ENCODE measurements at regions not wholly inside any gene's neighbourhood (a gene's known extent, or its start where the extent isn't known, plus 50 kb on each side); places are given as distances from the start of the nearest gene placed in this dataset.

- Histone ChIP-seq H3K27ac (ENCODE audit: low read depth, low read length) (no peak overlapping the region), H3K9me2 (replicated peaks; ENCODE audit: control insufficient read depth, low read length) (no peaks in the 10 kb centered on the region), H3K36me3 (ENCODE audit: control insufficient read depth, low read length) (no peaks in the 10 kb centered on the region), H3K4me2 (ENCODE audit: low read length) (no peak overlapping the region), H3K4me3 (ENCODE audit: low read length) (no peak overlapping the region), H3F3A (ENCODE audit: control insufficient read depth, insufficient read depth) (no peaks in the 10 kb centered on the region), H3K79me2 (ENCODE audit: control insufficient read depth, low read length) (no peaks in the 10 kb centered on the region), H3K9me3 (ENCODE audit: control insufficient read depth, insufficient read depth, low read length) (no peaks in the 10 kb centered on the region), H3K27me3 (ENCODE audit: control insufficient read depth, low read length) (no peaks in the 10 kb centered on the region), H3K4me1 (ENCODE audit: control insufficient read depth, low read length) (no peaks in the 10 kb centered on the region), H4K20me1 (ENCODE audit: control insufficient read depth, insufficient read depth, low read depth, low read length) (no peaks in the 10 kb centered on the region)
- no peak for TF ChIP-seq CTCF (IDR thresholded peaks at IDR 0.05; ENCODE audit: low read depth, low read length, poor library complexity, severe bottlenecking)
- TF ChIP-seq EZH2phosphoT487 (IDR thresholded peaks at IDR 0.05; ENCODE audit: borderline replicate concordance, low read length), result no peak
Measured at GRCh38 chrX:110504947-110505346, 146.3 kb downstream of the RTL9 start.

DNA sequence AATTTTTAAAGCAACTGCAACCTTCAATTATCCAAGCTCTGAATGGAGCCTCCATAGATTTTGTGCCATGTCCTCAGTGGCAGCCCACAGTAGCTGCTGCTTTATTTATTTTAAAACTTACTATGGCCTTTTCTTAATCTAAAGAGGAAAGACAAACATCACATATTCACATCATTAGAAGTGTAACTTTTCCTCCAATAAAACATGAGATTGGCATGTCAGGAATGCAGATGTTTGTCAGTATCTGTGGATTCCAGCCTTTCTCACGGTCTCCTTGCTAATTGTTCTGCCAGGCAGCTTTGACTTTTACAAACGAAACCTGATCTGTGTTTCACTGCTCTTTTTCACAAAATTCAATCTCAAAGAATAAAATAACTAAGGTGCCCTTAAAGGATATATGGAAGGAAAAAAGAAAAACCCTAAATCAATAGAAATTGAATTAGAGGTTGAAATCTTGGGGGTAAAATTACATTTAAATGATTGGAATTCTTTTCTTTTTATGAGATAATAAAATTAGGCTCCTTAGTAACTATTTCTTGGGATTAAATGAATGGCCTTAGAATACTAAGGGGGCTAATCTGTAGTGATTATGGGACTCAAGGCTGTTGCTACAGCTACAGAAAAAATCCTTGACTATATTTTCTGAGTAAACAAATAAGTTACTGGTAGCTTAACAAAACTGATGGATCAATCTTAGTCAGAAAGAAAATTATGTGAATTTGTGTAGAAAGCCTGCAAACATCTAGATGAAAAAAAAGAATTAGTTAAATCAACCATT lies 151.3 kb downstream of the RTL9 start:
- no peaks in the 10 kb centered on the region for H3K4me1 ChIP-seq (ENCODE audit: control insufficient read depth, low read length)
- no peak overlapping the region for H3K27ac ChIP-seq (ENCODE audit: low read depth, low read length)
- no peak overlapping the region for H3K4me2 ChIP-seq (ENCODE audit: low read length)
- TF ChIP-seq EZH2phosphoT487 (IDR thresholded peaks at IDR 0.05; ENCODE audit: borderline replicate concordance, low read length) (no peak), CTCF (IDR thresholded peaks at IDR 0.05; ENCODE audit: low read depth, low read length, poor library complexity, severe bottlenecking) (no peak)
- no peak overlapping the region for H3K4me3 ChIP-seq (ENCODE audit: low read length)
- no peaks in the 10 kb centered on the region for H3K9me3 ChIP-seq (ENCODE audit: control insufficient read depth, insufficient read depth, low read length)
- H3K9me2 ChIP-seq (replicated peaks; ENCODE audit: control insufficient read depth, low read length), result no peaks in the 10 kb centered on the region
- H3K27me3 ChIP-seq (ENCODE audit: control insufficient read depth, low read length), result no peaks in the 10 kb centered on the region
- H3K36me3 ChIP-seq (ENCODE audit: control insufficient read depth, low read length), result no peaks in the 10 kb centered on the region
- H4K20me1 ChIP-seq (ENCODE audit: control insufficient read depth, insufficient read depth, low read depth, low read length), result no peaks in the 10 kb centered on the region
- no peaks in the 10 kb centered on the region for H3F3A ChIP-seq (ENCODE audit: control insufficient read depth, insufficient read depth)
- H3K79me2 ChIP-seq (ENCODE audit: control insufficient read depth, low read length), result no peaks in the 10 kb centered on the region

DNA sequence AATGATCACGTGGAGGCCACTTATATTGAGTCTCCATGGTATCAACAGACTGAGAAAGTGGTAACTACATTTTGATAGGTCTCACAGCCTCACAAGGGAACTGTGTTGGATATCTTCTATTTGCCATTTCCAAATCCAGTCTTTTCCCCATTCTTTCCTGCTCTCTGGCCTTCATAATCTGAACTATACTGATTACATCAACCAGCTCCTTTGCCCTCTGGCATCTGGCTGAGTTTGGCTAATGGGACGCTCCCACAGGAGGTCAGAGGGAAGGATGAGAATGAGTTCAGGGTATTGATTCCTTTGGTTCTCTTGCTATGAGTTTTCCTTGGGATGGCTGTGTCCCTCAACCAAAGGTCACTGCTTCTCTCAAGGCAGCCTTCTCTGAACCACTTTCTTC lies 152.6 kb downstream of the RTL9 start:
- Histone ChIP-seq H3K9me3 (ENCODE audit: control insufficient read depth, insufficient read depth, low read length) (no peaks in the 10 kb centered on the region), H4K20me1 (ENCODE audit: control insufficient read depth, insufficient read depth, low read depth, low read length) (no peaks in the 10 kb centered on the region), H3K36me3 (ENCODE audit: control insufficient read depth, low read length) (no peaks in the 10 kb centered on the region), H3K4me1 (ENCODE audit: control insufficient read depth, low read length) (no peaks in the 10 kb centered on the region), H3K9me2 (replicated peaks; ENCODE audit: control insufficient read depth, low read length) (no peaks in the 10 kb centered on the region), H3K4me2 (ENCODE audit: low read length) (no peak overlapping the region), H3K27ac (ENCODE audit: low read depth, low read length) (no peak overlapping the region), H3K79me2 (ENCODE audit: control insufficient read depth, low read length) (no peaks in the 10 kb centered on the region), H3K4me3 (ENCODE audit: low read length) (no peak overlapping the region), H3F3A (ENCODE audit: control insufficient read depth, insufficient read depth) (no peaks in the 10 kb centered on the region), H3K27me3 (ENCODE audit: control insufficient read depth, low read length) (no peaks in the 10 kb centered on the region)
- TF ChIP-seq CTCF (IDR thresholded peaks at IDR 0.05; ENCODE audit: low read depth, low read length, poor library complexity, severe bottlenecking) (no peak), EZH2phosphoT487 (IDR thresholded peaks at IDR 0.05; ENCODE audit: borderline replicate concordance, low read length) (no peak)

Measured in DOHH2 (cell line).